ENCODE measurements at regions not wholly inside any gene's neighbourhood (a gene's known extent, or its start where the extent isn't known, plus 50 kb on each side); places are given as distances from the start of the nearest gene placed in this dataset.

- no peak overlapping the region for H3K4me2 ChIP-seq (ENCODE audit: low read length)
- no peak overlapping the region for H3K4me3 ChIP-seq (ENCODE audit: low read length)
- H3K4me1 ChIP-seq (ENCODE audit: control insufficient read depth, insufficient read depth, low read length) = no peaks in the 10 kb centered on the region
- no peaks in the 10 kb centered on the region for H3K9me3 ChIP-seq (replicated peaks; ENCODE audit: low read length)
- H3K36me3 ChIP-seq (ENCODE audit: insufficient read depth, low read length) = no peaks in the 10 kb centered on the region
- H3K9ac ChIP-seq (ENCODE audit: low read depth, low read length) = no peak overlapping the region
- no peaks in the 10 kb centered on the region for H3K27me3 ChIP-seq (ENCODE audit: control insufficient read depth, insufficient read depth, low read length)
Measured at GRCh38 chr4:57501720-57502119, 391.5 kb upstream of the IGFBP7 start.

DNA sequence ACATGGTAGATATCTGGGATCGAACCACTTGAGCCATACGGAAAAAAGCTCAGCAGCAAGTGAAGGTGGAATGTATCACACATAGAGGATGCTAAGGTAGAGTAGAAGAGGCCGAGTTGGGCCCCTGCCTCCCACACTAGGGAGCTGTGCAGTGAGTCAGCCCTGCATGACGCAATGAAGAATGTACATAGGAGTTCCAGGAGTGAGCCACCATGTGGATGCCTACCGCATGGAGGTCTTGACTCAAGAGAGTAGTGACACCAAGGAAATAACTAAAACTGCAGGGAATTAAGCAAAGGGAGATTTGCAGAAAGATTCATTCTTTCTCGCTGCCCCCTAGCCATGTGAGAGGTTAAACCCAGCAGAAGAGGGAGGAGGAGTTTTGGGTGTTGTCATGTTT is 389.6 kb upstream of the IGFBP7 start:
- H3K9ac ChIP-seq (ENCODE audit: low read depth, low read length) = no peak overlapping the region
- no peaks in the 10 kb centered on the region for H3K9me3 ChIP-seq (replicated peaks; ENCODE audit: low read length)
- no peaks in the 10 kb centered on the region for H3K36me3 ChIP-seq (ENCODE audit: insufficient read depth, low read length)
- no peak overlapping the region for H3K4me2 ChIP-seq (ENCODE audit: low read length)
- no peaks in the 10 kb centered on the region for H3K27me3 ChIP-seq (ENCODE audit: control insufficient read depth, insufficient read depth, low read length)
- H3K4me3 ChIP-seq (ENCODE audit: low read length) = no peak overlapping the region
- no peaks in the 10 kb centered on the region for H3K4me1 ChIP-seq (ENCODE audit: control insufficient read depth, insufficient read depth, low read length)

- H3K9ac ChIP-seq (ENCODE audit: low read depth, low read length) = no peak overlapping the region
- no peaks in the 10 kb centered on the region for H3K27me3 ChIP-seq (ENCODE audit: control insufficient read depth, insufficient read depth, low read length)
- no peaks in the 10 kb centered on the region for H3K36me3 ChIP-seq (ENCODE audit: insufficient read depth, low read length)
- H3K4me2 ChIP-seq (ENCODE audit: low read length) = no peak overlapping the region
- H3K9me3 ChIP-seq (replicated peaks; ENCODE audit: low read length) = no peaks in the 10 kb centered on the region
- H3K4me3 ChIP-seq (ENCODE audit: low read length) = no peak overlapping the region
- H3K4me1 ChIP-seq (ENCODE audit: control insufficient read depth, insufficient read depth, low read length) = no peaks in the 10 kb centered on the region
Measured at GRCh38 chr4:57498251-57498650, 388.1 kb upstream of the IGFBP7 start.

- no peaks in the 10 kb centered on the region for H3K27me3 ChIP-seq (ENCODE audit: control insufficient read depth, insufficient read depth, low read length)
- H3K9ac ChIP-seq (ENCODE audit: low read depth, low read length) = no peak overlapping the region
- H3K4me3 ChIP-seq (ENCODE audit: low read length) = no peak overlapping the region
Measured at GRCh38 chr4:57496697-57497471, 386.7 kb upstream of the IGFBP7 start.

DNA sequence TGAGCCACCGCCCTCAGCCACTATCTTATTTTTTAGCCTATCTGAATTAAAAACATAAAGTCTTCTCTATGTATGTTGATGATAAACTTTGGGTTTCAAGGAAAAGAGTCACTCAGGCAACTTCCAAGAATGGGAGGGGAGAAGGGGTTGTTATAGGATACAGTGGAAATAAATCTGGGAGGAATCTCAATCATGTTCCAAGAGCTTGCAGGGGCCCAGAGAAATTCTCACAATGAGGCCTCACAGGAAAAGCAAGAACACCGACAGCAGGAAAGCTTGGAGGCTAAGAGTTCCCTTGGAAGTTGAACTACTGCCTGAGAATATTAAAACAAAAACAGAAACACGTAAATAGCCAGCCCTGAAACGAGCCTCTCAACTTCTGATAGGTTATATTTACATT is 384.6 kb upstream of the IGFBP7 start:
- no peak overlapping the region for H3K4me3 ChIP-seq (ENCODE audit: low read length)

More at GRCh38 chr4:57496697-57497471, 386.7 kb upstream of the IGFBP7 start:
- Histone ChIP-seq H3K4me2 (ENCODE audit: low read length) (no peak overlapping the region), H3K9me3 (replicated peaks; ENCODE audit: low read length) (no peaks in the 10 kb centered on the region), H3K4me1 (ENCODE audit: control insufficient read depth, insufficient read depth, low read length) (peaks cover 6% of the 10 kb centered on the region), H3K36me3 (ENCODE audit: insufficient read depth, low read length) (no peaks in the 10 kb centered on the region)

DNA sequence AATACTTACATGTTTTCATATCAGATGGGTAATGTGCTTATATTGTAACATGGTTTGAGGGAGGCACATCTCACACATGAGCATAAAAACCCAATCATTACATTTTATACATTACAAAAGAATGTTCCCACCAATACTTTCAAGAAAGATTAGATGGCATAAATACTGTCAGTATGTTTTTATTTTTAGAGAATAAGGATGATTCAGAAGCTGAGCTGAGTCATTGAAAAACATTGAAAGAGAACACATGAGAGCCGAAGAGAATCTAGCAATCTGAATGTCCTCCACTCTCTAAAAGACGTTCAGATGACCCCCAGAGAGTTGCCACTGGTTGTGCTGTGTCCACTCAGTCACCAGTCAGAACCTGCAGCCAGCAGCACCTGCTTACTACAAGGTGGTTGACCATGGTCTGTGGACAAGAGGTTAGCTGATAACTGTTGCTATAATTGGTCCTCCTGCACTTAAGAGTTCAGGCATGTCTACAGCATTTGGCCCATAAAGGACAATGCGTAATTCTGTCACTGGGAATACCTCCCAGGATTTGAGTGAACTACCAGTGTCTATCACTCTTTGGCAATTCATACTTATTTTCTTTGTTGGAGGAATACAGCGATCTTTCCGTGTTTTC is 382.2 kb upstream of the IGFBP7 start:
- peak overlapping the region; percentile 44 for H3K4me2 ChIP-seq (ENCODE audit: low read length)
- peaks cover 6% of the 10 kb centered on the region for H3K4me1 ChIP-seq (ENCODE audit: control insufficient read depth, insufficient read depth, low read length)
- no peak overlapping the region for H3K9ac ChIP-seq (ENCODE audit: low read depth, low read length)
- no peaks in the 10 kb centered on the region for H3K27me3 ChIP-seq (ENCODE audit: control insufficient read depth, insufficient read depth, low read length)
- no peaks in the 10 kb centered on the region for H3K36me3 ChIP-seq (ENCODE audit: insufficient read depth, low read length)
- no peak overlapping the region for H3K4me3 ChIP-seq (ENCODE audit: low read length)
- H3K9me3 ChIP-seq (replicated peaks; ENCODE audit: low read length) = no peaks in the 10 kb centered on the region

More for the DNA sequence above, 384.6 kb upstream of the IGFBP7 start:
- no peak overlapping the region for H3K9ac ChIP-seq (ENCODE audit: low read depth, low read length)
- H3K4me2 ChIP-seq (ENCODE audit: low read length) = no peak overlapping the region
- no peaks in the 10 kb centered on the region for H3K36me3 ChIP-seq (ENCODE audit: insufficient read depth, low read length)
- no peaks in the 10 kb centered on the region for H3K9me3 ChIP-seq (replicated peaks; ENCODE audit: low read length)
- peaks cover 6% of the 10 kb centered on the region for H3K4me1 ChIP-seq (ENCODE audit: control insufficient read depth, insufficient read depth, low read length)
- H3K27me3 ChIP-seq (ENCODE audit: control insufficient read depth, insufficient read depth, low read length) = no peaks in the 10 kb centered on the region

DNA sequence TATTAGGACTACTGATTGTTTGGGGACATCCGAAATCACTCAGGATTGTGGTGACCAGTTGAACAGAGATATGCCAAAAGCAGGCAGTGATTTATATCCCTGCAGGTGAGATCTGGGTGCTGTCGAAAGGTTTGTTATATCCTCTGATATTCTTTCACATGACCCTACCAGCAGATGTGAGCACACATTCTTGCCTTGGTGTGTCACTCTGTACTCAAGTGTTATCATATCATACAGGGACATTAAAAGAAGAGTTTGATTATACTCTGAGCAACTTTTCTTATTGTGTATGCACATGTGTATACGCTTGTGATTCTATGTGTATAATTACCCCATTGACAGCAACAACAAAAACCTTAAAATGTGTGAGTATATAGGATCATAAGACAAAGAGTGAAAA is 381.2 kb upstream of the IGFBP7 start:
- Histone ChIP-seq H3K4me3 (ENCODE audit: low read length) (no peak overlapping the region), H3K27me3 (ENCODE audit: control insufficient read depth, insufficient read depth, low read length) (no peaks in the 10 kb centered on the region), H3K4me1 (ENCODE audit: control insufficient read depth, insufficient read depth, low read length) (peaks cover 6% of the 10 kb centered on the region), H3K4me2 (ENCODE audit: low read length) (no peak overlapping the region), H3K9ac (ENCODE audit: low read depth, low read length) (no peak overlapping the region), H3K36me3 (ENCODE audit: insufficient read depth, low read length) (no peaks in the 10 kb centered on the region), H3K9me3 (replicated peaks; ENCODE audit: low read length) (no peaks in the 10 kb centered on the region)

DNA sequence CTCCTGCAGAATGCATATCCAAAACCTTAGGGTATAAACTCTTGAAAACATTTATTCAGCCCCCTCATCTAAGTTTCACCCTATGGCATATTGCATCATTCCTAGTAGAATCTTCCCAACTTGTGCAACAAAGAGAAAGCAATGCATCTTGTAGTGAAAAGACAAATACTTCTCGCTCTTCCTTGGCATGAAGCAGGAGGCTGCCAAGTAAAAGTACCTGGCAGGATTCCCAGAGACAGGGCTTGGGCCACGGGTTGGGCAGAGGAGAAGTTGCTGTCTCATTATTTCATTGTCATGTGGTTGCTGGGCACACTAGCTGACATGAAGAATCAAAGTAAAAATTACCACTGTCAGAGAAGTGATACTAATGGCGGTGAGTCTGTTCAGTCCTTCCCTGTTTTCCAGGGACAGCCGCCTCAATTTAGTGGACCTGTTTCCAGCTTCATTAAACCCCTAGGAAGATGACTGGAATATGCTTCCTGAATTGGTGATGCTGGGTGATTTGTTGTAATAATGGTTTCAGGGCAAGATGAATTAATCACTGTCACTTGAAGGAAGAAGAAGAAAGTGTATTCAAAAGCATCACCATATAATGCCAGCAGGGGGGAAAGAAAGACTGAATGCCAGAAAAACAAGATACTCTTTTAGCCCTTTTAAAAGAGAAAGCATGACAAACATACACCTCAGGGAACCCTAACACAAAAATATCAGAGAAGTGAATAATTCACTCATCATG is 380.5 kb upstream of the IGFBP7 start:
- Histone ChIP-seq H3K27me3 (ENCODE audit: control insufficient read depth, insufficient read depth, low read length) (no peaks in the 10 kb centered on the region), H3K9me3 (replicated peaks; ENCODE audit: low read length) (no peaks in the 10 kb centered on the region), H3K4me3 (ENCODE audit: low read length) (no peak overlapping the region), H3K4me1 (ENCODE audit: control insufficient read depth, insufficient read depth, low read length) (peaks cover 6% of the 10 kb centered on the region), H3K4me2 (ENCODE audit: low read length) (no peak overlapping the region), H3K9ac (ENCODE audit: low read depth, low read length) (no peak overlapping the region), H3K36me3 (ENCODE audit: insufficient read depth, low read length) (no peaks in the 10 kb centered on the region)

GRCh38 chr4:57488366-57489162 is 378.4 kb upstream of the IGFBP7 start:
- no peaks in the 10 kb centered on the region for H3K36me3 ChIP-seq (ENCODE audit: insufficient read depth, low read length)
- H3K27me3 ChIP-seq (ENCODE audit: control insufficient read depth, insufficient read depth, low read length) = no peaks in the 10 kb centered on the region
- no peaks in the 10 kb centered on the region for H3K9me3 ChIP-seq (replicated peaks; ENCODE audit: low read length)
- H3K4me2 ChIP-seq (ENCODE audit: low read length) = no peak overlapping the region
- peaks cover 6% of the 10 kb centered on the region for H3K4me1 ChIP-seq (ENCODE audit: control insufficient read depth, insufficient read depth, low read length)
- H3K9ac ChIP-seq (ENCODE audit: low read depth, low read length) = no peak overlapping the region
- no peak overlapping the region for H3K4me3 ChIP-seq (ENCODE audit: low read length)

DNA sequence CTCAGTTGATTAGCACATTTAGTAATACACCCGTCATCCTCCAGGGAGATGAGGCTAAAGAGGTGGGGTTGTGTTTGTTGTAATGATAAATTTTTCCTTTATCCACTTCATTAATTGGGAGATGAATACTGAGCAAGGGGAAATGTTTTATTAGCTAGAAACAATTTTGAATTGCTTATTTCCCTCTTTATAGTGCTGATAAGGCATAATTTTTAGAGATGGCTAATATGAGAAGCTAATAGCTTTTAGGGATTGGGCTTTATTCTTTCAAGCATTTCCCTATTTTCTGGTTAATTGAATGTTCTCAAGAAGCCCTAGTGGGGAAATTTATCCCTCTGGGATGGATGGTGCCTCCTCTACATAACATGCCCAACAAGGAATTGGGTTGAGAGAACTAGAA is 365.2 kb upstream of the IGFBP7 start:
- Histone ChIP-seq H3K4me3 (ENCODE audit: low read length) (no peak overlapping the region), H3K27me3 (ENCODE audit: control insufficient read depth, insufficient read depth, low read length) (no peaks in the 10 kb centered on the region), H3K9me3 (replicated peaks; ENCODE audit: low read length) (no peaks in the 10 kb centered on the region)

More for the DNA sequence above, 365.2 kb upstream of the IGFBP7 start:
- Histone ChIP-seq H3K4me1 (ENCODE audit: control insufficient read depth, insufficient read depth, low read length) (no peaks in the 10 kb centered on the region), H3K9ac (ENCODE audit: low read depth, low read length) (no peak overlapping the region), H3K4me2 (ENCODE audit: low read length) (no peak overlapping the region), H3K36me3 (ENCODE audit: insufficient read depth, low read length) (no peaks in the 10 kb centered on the region)
